Large intestine (tissue), 3 donors: ENCODE measurements at regions not wholly inside any gene's neighbourhood (a gene's known extent, or its start where the extent isn't known, plus 50 kb on each side); places are given as distances from the start of the nearest gene placed in this dataset.

Experiments used
- DNase-seq, 2 donors: peaks; one replicate each; pipeline versions ENCODE4 v3.0.0 to v3.0.0-alpha.2; 2013
- H3K27ac ChIP-seq: one replicate; pipeline ENCODE4 v1.5.1; 2013; ENCODE audit warnings: low read length
- H3K27me3 ChIP-seq: 2 replicates; pipeline ENCODE4 v1.6.1; 2013; ENCODE audit warnings: low read length; ENCODE audit not compliant: control insufficient read depth, insufficient read depth
- H3K36me3 ChIP-seq: 2 replicates; pipeline ENCODE4 v1.6.1; 2013; ENCODE audit warnings: low read length; ENCODE audit not compliant: control insufficient read depth, insufficient read depth
- H3K4me1 ChIP-seq: one replicate; pipeline ENCODE4 v1.6.1; 2013; ENCODE audit warnings: low read length; ENCODE audit not compliant: control insufficient read depth, insufficient read depth
- H3K4me3 ChIP-seq: one replicate; pipeline ENCODE4 v1.5.1; 2013; ENCODE audit warnings: low read length
- H3K9me3 ChIP-seq: one replicate; pipeline ENCODE4 v1.6.1; 2013; ENCODE audit warnings: mild to moderate bottlenecking, low read depth, low read length, moderate library complexity; ENCODE audit not compliant: control insufficient read depth
- WGBS: methylation state at CpG from one replicate; pipeline ENCODE4 v1.1.5; 2013; ENCODE audit warnings: low lambda C conversion rate; ENCODE audit not compliant: insufficient coverage; 5-methylcytosine and 5-hydroxymethylcytosine counted together

DNA sequence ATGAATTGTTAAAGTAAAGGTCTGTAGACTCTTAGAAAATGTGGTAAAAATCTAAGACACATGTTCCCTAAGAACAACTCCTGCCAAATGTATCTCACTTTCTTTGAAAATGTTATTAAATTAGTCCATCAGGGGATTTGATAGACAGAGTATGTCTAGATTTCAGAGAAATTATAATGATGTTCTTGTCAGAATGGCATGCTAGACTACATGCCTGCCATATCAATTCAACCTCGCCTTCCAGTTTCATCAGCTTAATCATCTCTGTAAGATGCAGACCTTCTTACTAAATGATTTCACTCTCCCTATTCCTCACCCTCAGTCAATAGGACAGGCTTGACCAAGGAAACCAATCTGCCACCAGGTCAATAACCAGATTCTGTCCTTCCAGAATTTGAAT, 368.4 kb downstream of the TXNL1 start:
- H3K27ac ChIP-seq: no peak overlapping the region
- no peaks in the 10 kb centered on the region for H3K27me3 ChIP-seq
- H3K4me1 ChIP-seq: no peaks in the 10 kb centered on the region
- no peak for DNase-seq
- no peaks in the 10 kb centered on the region for H3K9me3 ChIP-seq
- no peaks in the 10 kb centered on the region for H3K36me3 ChIP-seq
- H3K4me3 ChIP-seq: no peak overlapping the region
- no CpG with 5 or more reads among the region's 1 CpG for WGBS

DNA sequence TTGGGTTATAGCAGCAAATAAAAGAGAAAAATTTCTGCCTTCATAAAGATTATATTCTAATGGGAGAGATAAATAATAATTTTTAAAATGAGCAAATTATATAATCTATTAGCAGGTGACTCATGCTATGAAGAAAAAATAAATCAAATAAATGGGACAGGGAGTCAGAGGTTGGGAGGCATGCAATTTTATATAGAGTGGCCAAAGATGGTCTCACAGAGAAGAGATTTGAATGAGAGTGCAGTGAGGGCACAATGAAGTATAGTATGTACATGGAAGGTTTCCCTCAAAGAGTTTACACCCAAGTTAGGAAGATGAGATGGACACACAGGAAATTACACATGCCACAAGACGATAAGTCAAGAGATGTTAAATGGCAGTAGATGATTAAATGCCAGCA, 369.4 kb downstream of the TXNL1 start:
- Histone ChIP-seq H3K27ac (no peak overlapping the region), H3K9me3 (no peaks in the 10 kb centered on the region), H3K36me3 (no peaks in the 10 kb centered on the region), H3K4me1 (no peaks in the 10 kb centered on the region), H3K4me3 (no peak overlapping the region), H3K27me3 (no peaks in the 10 kb centered on the region)
- 80% methylated on average over 1 of the region's 1 CpG for WGBS
- no peak for DNase-seq

DNA sequence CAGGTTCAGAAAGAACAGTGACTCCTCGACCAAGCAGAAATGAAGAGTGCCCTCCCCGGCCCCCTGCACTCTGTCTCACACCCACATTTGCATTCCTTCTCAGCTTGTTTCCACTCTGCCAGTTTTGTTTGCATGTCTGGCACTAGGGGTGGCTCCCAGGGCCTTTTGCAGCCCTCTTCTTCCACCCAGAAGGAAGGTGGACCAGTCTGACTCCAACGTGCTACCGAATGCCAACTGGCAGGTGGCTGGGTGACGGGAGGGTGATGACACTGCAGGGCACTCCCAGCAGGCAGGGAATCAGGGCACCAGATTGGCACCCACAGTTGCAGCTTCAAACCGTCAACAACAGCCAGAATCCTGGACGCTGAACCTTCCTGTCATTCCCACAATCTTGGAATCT, 371.1 kb downstream of the TXNL1 start:
- Histone ChIP-seq H3K9me3 (peaks cover 2% of the 10 kb centered on the region), H3K4me3 (no peak overlapping the region), H3K27me3 (no peaks in the 10 kb centered on the region), H3K36me3 (no peaks in the 10 kb centered on the region), H3K27ac (no peak overlapping the region), H3K4me1 (no peaks in the 10 kb centered on the region)
- DNase-seq: no peak
- WGBS: no CpG with 5 or more reads among the region's 7 CpGs

DNA sequence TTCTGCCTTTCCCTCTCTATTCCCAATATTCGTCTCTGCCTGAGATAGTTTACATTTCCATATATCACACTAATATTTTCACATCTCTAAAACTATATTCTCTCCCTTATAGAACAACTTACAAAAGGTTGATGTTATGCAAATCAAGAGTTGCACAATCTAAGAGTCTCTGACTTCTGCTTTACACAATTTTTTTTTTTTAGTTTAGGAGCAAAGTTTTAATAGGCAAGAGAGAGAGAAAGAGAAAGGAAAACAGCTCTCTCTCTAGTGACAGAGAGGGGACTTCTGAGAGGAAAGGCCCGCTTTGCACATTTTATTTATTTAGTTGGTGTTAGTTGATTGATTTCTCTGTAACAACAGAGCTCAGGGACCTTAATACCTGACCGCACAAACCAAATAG, 380.2 kb downstream of the TXNL1 start:
- Histone ChIP-seq H3K4me1 (no peaks in the 10 kb centered on the region), H3K9me3 (peaks cover 7% of the 10 kb centered on the region), H3K36me3 (no peaks in the 10 kb centered on the region), H3K27ac (no peak overlapping the region), H3K27me3 (no peaks in the 10 kb centered on the region), H3K4me3 (no peak overlapping the region)
- DNase-seq: no peak
- WGBS: 86% methylated on average over 1 of the region's 3 CpGs

DNA sequence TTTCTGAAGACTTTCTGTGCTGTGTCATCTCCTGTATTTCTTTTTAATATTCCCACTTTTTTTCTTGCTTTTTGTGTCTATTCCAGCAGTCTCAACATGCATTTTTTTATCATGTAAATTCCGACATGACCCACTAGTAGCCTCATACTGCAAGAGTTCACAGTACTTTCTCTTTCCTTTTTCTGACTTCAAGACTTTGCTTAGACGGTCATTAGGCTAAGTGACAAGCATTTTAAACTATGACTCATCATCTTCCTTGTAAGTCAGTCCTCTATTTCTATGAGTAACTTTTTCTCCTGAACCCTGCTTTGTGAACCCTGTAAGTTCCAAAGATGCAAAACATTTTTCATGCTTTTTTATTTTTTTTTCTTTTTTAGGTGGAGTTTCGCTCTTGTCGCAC, 381.2 kb downstream of the TXNL1 start:
- Histone ChIP-seq H3K27me3 (no peaks in the 10 kb centered on the region), H3K9me3 (peaks cover 4% of the 10 kb centered on the region), H3K36me3 (no peaks in the 10 kb centered on the region), H3K4me1 (no peaks in the 10 kb centered on the region), H3K4me3 (no peak overlapping the region), H3K27ac (no peak overlapping the region)
- WGBS: 71% methylated on average over 1 of the region's 4 CpGs
- DNase-seq: no peak

DNA sequence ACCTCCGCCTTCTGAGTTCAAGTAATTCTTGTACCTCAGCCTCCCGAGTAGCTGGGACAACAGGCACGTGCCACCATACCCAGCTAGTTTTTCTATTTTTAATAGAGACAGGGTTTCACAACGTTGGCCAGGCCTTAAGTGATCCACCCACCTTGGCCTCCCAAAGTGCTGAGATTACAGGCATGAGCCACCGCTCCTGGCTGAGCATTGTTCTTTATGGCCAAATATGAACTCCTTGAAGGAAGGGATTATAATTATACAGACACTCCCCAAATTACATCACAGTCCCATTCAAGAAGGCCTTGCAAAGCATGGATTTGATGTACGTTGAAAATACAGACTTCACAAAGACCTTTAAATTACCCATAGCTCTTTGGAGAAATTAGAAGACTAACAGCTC, 381.7 kb downstream of the TXNL1 start:
- H3K4me3 ChIP-seq: no peak overlapping the region
- no peaks in the 10 kb centered on the region for H3K36me3 ChIP-seq
- no peaks in the 10 kb centered on the region for H3K4me1 ChIP-seq
- no peaks in the 10 kb centered on the region for H3K9me3 ChIP-seq
- WGBS: no CpG with 5 or more reads among the region's 6 CpGs
- DNase-seq: no peak
- H3K27ac ChIP-seq: no peak overlapping the region
- no peaks in the 10 kb centered on the region for H3K27me3 ChIP-seq

DNA sequence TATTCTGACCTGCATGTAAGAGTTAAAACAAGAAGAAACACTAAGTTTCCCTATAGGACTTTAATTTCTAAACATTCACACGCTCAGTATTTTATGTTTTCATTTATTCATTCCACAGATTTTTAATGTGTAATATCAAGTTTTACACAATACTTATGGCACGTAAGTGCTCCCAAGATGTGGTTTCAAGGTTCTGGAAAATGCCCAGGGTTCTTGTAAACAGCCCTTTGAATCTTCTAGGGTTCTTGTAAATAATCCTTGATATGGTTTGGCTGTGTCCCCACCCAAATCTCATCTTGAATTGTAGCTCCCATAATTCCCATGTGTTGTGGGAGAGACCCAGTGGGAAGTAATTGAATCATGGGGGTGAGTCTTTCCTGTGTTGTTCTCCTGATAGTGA, 383.0 kb downstream of the TXNL1 start:
- Histone ChIP-seq H3K36me3 (no peaks in the 10 kb centered on the region), H3K27me3 (no peaks in the 10 kb centered on the region), H3K9me3 (no peaks in the 10 kb centered on the region), H3K4me1 (no peaks in the 10 kb centered on the region), H3K4me3 (no peak overlapping the region), H3K27ac (no peak overlapping the region)
- 93% methylated on average over 2 of the region's 2 CpGs for WGBS
- DNase-seq: no peak

DNA sequence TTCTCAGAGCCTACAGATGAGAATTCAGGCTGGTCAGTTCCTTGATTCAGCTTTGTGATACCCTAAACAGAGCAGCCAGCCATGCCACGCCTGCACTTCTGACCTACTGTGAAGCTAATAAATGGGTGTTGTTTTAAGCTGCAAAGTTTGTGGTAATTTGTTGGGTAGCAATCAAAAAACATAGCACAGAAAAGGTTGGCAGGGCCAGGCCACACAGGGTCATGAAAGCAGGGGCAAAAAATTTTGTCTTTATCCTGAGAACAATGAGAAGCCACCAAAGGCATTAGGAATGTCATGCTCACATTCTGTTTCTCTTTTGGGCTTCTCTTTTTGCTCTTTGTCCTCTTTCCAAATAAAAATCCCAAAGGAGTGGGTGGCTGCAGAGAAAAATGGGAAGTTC, 385.9 kb downstream of the TXNL1 start:
- Histone ChIP-seq H3K4me1 (no peaks in the 10 kb centered on the region), H3K27me3 (no peaks in the 10 kb centered on the region), H3K27ac (no peak overlapping the region), H3K36me3 (no peaks in the 10 kb centered on the region), H3K4me3 (no peak overlapping the region), H3K9me3 (no peaks in the 10 kb centered on the region)
- DNase-seq: no peak
- no CpG with 5 or more reads among the region's 1 CpG for WGBS

DNA sequence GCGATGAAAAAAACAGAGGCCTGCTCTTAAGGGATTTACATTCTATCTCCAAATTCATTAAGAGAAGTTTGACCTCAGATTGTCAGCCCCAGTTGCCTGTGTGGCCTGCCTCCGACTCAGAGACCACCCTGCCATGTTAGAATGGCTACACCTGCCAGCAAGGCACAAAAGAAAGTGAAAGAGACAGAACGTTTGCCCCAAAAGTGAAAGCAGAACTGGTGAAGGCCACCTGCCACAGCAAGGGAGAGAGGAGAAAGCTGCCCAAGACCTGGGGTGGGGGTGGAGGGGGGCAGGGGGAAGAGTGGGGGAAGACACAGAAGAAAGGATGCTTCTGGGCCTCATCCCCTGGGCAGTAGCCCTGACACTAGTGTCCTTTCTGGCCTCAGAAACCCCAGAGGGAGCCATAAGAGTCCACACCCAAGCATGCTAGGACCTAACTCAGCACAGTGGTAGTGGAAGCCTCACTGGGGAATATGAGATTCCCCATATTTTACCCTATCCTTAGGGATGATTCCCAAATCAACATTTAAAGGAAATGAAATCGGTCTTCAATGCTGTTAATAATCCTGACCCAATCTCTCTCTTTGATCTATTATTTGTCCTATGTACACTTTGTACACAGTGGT, 389.7 kb downstream of the TXNL1 start:
- H3K36me3 ChIP-seq: no peaks in the 10 kb centered on the region
- H3K4me3 ChIP-seq: no peak overlapping the region
- DNase-seq: no peak
- no peaks in the 10 kb centered on the region for H3K27me3 ChIP-seq
- H3K9me3 ChIP-seq: no peaks in the 10 kb centered on the region
- WGBS: 75% methylated on average over 1 of the region's 4 CpGs
- H3K27ac ChIP-seq: no peak overlapping the region
- no peaks in the 10 kb centered on the region for H3K4me1 ChIP-seq

DNA sequence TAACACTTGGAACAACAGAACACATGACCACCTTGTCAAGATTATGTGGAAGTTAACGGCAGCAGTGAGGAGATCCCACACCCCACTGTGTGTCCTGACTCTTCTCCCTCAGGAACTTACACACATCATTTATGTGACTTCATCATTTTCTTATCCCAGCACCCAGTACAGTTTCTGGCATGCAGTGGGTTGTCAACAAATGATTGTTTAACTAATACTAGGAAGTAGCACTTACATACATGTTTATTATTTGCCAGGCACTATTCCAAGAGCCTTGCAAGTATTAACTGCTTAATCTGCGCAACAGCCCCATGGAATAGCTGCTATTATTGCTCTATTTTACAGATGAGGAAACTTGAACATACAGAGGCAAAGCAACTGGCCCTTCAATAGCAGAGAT, 391.5 kb downstream of the TXNL1 start:
- H3K9me3 ChIP-seq: no peaks in the 10 kb centered on the region
- WGBS: no CpG with 5 or more reads among the region's 2 CpGs
- H3K4me1 ChIP-seq: no peaks in the 10 kb centered on the region
- H3K36me3 ChIP-seq: no peaks in the 10 kb centered on the region
- H3K4me3 ChIP-seq: no peak overlapping the region
- no peak for DNase-seq
- no peaks in the 10 kb centered on the region for H3K27me3 ChIP-seq
- H3K27ac ChIP-seq: no peak overlapping the region

DNA sequence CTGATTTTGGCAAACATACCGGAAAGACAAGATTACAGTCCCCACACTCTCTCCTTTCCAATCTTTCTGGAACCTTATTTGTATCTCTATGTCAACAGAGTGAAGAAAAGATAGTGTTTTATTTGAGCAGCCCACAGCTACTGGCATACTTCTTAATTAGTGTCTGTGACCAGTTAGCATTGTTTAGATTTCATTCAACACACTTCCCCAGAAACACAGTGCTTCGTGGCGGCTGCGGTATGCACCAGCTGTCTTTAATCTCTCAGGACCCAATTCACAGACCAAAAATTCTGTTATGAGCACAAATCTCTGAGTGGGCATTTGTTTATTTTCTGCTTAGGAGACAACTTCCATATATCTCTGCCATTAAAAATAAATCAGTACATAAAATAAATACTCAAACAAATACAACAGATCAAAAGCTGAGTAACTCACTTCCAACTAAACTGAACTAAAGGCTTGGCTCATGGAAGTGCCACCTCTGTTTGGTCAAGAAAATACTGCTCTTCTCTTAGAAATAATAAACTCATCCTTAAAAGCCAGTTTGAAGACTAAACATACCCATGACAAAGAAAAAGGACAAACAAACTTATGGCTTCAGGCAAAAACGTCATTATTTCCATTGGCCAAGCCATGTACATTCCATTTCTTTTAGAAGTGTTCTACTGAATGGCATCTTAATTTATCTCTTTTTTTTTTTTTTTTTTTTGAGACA, 392.4 kb downstream of the TXNL1 start:
- no peaks in the 10 kb centered on the region for H3K27me3 ChIP-seq
- WGBS: no CpG with 5 or more reads among the region's 5 CpGs
- no peaks in the 10 kb centered on the region for H3K36me3 ChIP-seq
- no peak overlapping the region for H3K27ac ChIP-seq
- no peaks in the 10 kb centered on the region for H3K9me3 ChIP-seq
- DNase-seq: no peak
- no peaks in the 10 kb centered on the region for H3K4me1 ChIP-seq
- no peak overlapping the region for H3K4me3 ChIP-seq
